HG02840 (cell line): ENCODE measurements at regions not wholly inside any gene's neighbourhood (a gene's known extent, or its start where the extent isn't known, plus 50 kb on each side); places are given as distances from the start of the nearest gene placed in this dataset.

Source experiments
- ATAC-seq: cut with Tn5 transposase; IDR thresholded peaks from one replicate; pipeline ENCODE4 v1.9.1; 2021; ENCODE audit warnings: mild to moderate bottlenecking, moderate library complexity, moderate number of reproducible peaks; ENCODE audit not compliant: unreplicated experiment, low FRiP score

DNA sequence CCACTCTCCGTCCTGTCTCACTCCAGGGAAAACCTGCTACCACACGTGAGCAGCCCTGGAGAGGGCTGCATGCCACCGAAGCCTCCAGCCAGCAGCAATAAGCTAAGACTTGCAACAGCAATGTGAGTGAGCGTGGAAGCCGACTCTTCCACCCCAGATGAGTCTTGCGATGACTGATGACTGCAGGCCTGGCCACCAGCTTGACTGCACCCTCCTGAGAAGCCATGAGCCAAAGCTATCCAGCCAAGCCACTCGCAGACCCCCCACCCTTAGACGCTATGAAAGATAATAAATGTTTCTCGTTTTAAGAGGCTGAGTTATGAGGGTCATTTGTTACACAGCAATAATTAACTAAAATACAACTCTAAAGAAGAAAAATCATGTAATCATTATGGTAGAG is 118.6 kb upstream of the GALNT2 start:
- no peak for ATAC-seq

DNA sequence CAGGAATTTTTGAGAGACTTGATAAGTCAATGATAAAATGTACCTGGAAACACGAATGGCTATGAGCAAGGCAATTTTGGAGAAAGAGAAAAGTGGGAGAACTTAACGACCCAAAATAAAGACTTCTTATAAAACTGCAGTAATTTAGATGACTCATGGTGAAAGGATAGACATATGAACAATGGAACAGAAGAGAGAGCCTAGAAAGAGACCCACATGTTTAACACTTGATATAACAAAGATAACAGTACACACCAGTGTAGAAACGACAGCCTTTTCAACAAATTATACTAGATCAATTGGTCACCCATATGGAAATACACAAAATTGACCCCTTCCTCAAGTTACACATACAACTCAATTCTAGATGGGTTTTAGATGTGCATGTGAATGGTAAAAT is 117.5 kb upstream of the GALNT2 start:
- ATAC-seq = no peak

DNA sequence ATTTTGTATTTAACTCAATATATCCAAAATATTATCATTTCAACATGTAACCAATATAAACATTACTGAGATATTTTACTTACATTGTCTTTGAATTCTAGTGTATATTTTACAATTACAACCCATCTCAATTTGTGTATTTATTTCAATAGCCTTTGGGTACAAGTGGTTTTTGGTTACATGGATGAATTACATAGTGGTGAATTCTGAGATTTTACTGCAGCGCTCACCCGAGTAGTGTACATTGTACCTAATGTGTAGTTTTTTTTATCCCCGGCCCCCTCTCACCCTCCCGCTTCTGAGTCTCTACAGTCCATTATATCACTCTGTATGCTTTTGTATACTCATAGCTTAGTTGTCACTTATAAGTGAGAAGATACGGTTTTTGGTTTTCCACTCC is 117.0 kb upstream of the GALNT2 start:
- no peak for ATAC-seq

DNA sequence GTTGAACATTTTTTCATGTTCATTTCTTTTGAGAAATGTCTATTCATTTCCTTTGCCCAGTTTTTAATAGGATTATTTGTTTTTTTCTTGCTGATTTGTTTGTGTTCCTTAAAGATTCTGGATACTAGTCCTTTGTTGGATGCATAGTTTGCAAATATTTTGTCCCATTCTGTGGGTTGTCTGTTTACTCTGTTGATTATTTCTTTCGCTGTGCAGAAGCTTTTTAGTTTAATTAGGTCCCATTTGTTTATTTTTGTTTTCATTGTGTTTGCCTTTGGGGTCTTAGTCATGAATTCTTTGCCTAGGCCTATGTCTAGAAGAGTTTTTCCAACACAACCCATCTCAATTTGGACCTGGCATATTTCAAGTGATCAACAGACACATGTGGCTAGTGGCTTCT is 116.1 kb upstream of the GALNT2 start:
- ATAC-seq = no peak

DNA sequence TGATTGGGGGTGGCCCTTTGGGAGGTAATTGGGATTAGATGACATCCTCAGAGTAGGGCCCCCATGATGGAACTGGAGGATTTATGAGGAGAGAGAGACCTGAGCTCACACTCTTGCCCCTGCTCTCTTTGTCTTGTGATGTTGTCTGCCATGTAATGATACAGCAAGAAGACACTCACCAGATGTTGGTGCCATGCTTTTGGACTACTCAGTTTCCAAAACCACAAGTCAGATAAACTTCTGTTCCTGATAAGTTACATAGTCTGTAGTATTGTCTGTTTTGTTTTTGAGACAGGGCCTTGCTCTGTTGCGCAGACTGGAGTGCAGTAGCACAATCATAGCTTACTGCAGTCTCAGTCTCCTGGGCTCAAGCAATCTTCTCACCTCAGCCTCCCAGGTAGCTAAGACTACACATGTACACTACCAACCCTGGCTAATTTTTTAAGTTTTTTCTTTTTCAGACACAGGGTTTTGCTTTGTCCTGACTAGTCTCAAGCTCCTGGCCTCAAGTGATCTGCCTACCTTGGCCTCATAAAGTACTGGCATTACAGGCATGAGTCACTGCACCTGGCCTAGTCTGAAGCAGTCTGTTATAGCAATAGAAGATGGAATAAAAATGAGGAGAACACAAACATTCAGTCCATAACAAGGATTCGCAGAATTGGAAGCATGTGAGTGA is 115.0 kb upstream of the GALNT2 start:
- ATAC-seq = no peak

DNA sequence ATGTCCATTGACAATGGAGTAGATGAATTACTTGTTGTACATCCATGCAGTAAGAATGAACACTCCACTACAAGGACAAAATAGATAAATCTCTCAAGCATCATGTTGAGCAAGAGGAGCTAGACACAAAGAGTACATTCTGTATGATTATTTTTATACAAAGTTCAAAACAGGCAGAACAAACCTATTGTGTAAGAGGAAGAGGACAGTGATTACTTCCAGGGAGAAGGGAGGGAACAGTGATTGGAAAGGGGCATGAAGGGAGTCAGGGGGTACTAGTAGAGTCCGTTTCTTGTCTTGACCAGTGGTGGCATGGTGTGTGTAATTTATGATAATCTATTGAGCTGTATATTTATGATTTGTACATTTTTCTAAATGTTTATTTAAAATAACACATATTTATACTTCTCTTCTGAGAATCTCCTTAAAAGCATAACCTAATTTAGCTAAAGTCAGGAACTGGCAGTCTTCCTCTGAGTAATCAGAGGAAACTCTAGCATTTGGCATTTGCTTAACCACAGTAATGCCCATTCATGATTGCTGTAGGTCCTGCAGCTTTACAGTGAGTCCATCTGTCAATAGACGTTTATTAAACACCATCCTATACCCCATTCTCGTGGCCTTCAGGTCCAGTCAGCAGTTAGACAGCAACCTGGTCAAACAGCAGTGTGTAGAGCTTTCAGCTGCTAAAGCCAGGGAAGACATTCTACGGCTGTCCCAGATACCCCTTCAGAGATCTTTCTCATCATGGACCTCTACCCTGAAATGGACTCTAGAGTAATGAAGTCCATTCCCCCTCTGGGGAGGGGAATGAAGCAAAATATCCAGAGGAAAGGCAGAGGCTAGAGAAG is 114.1 kb upstream of the GALNT2 start:
- no peak for ATAC-seq

DNA sequence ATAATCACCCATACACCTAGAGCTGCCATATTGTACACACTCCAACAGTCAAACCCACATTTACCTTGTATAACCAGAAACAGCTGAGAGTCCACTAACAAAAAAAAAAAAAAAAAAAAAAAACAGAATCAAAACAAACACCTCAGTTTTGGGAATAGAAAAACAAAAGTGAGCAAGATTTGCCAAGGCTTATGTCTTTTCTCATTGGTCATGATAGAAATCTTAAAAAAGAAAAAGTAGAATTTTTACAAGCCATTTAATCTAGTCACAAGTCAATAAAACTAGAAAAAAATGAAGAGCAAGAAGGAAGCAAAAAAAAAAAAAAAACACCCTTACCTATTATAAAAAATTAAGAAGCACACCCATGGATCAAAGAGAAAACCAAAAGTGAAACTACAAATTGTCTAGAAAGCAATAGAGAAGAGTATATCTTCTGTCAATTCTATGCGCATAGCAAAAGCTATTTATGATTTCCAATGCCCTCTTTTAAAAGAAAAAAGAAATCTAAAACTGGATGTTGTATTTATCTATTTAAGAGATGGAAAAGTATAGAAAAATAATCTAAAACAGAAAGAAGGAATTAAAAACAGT is 113.2 kb upstream of the GALNT2 start:
- no peak for ATAC-seq

DNA sequence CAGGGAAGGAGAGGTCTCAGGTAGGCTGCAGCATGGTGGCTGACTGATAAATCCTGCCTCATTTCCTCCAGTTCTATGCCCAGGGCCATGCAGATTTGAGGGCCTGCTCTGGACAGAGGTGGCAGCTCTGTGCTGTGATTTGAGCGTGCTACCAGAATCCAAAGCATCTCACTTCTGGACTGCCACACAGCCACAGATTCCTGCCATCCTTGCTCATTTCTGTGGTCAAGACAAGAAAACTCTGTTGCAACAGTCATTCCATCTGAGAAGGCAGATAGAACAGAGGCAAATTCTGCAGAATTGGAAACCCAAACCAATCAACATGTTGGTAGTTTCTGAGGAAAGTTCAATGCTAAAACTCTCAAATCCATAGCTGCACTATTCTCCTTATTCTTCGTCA is 102.8 kb upstream of the GALNT2 start:
- ATAC-seq = no peak

DNA sequence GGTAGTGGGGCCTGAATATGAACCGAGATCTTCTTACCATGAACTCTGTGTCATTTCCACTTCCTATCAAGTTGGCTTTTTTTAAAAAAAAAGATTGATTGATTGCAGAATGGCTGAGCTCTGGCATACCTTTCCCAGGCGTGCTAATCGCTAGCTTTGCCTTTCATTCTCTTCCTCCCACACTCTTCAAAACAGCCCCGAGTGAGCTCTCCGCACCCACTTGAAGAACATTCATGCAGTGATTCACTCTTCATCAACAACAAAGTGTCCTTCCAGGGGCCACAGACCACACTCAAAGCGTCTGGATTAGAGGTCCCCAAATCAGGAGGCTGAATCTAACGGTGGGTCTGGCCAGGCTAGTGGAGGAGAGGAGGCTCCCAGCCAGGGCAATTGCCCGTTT is 96.3 kb upstream of the GALNT2 start:
- ATAC-seq = no peak

DNA sequence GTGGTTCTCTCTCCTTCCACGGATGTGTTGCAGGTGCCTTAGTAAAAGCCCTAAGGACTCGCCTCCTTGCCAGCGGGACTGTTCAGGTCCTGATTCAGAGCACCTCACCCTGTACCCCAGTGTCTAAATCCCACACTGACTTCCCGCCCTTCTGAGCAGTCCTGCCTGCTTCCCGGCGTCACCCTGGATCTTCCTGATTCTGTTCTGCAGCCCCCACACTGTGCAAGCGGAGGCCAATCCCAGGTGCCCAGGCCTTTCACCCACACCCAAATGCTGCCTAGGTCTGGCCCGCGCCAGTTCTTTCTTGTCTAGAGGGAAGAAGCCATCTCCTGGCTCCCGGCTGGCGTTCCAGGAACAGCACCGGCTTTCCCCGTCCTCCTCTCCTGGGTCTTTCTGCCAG is 95.9 kb upstream of the GALNT2 start:
- no peak for ATAC-seq

DNA sequence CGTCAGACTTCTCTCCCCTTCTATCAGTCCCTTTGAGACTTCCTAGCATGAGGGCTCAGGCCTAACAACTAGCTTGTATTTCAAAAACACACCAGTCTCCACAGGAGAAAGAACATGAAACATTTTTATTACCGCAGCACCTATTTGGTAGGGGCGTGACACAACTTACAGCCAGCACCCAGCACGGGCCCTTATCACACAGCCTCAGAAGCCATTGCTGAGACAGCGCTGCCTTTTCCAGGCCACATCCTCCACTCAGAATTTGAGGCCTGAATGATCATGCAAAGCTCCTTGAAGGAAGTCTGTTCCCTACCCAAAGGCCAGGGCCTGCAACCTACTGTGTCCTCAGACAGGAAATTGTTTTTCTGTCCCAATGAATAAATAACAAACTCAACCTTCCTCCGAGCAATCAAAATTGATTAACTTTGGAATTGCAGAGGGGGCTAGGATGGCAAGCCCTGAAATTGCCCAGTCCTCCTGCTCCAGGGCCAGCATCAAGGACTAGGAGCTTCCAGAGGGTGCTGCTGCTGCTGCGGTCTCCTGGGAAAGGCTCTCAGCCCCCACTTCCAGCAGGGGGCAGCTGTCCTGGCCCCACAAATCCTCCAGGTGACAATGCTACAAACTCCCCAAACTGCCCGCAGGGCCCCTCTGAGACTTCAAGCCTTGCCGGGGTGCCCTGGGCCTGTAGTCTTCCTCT is 94.3 kb upstream of the GALNT2 start:
- no peak for ATAC-seq

DNA sequence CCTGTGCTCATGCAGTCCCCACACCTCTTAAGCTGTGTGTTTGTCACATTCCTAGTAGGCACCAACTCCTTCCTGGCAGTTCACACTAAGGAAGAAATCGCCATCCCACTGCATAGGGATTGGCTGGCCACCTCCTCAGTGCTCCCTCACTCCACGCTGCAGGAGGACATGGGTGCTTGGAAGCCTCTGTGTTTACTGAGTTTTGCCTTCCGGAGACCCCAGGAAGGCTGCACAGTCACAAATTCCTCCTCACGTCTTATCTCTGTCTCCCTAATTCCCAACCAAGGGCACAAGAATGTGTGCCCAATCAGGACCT is 93.8 kb upstream of the GALNT2 start:
- no peak for ATAC-seq

DNA sequence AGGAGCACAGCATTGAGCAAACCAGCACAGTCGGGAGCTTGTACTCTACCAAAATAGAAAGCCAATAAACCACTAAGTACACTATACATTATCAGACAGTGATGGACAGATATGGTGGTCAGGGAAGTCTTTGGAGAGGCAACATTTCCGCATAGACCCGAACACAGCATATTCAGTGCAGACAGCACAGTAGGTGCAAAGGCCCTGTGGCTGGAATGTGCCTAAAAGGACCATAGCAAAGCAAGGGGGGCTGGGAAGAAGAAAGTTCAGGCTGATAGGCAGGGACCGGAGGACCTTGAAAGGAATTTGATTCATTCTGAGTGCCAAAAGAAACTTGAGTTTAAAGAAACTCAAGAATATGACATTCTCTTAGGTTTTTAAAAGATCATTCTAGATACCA is 92.0 kb upstream of the GALNT2 start:
- ATAC-seq = no peak

DNA sequence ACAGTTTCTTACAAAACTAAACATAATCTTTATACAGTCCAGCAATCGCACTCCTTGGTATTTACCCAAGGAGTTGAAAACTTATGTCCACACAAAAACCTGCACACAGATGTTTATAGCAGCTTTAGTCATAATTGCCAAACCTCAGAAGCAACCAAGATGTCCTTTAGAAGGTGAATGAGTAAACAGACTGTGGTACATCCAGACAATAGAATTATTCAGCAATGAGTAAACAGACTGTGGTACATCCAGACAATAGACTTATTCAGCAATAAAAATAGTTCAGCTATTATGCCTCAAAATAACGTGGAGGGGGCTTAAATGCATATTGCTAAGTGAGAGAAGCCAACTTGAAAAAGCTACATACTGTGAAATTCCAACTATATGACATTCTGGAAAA is 87.0 kb upstream of the GALNT2 start:
- ATAC-seq = no peak

DNA sequence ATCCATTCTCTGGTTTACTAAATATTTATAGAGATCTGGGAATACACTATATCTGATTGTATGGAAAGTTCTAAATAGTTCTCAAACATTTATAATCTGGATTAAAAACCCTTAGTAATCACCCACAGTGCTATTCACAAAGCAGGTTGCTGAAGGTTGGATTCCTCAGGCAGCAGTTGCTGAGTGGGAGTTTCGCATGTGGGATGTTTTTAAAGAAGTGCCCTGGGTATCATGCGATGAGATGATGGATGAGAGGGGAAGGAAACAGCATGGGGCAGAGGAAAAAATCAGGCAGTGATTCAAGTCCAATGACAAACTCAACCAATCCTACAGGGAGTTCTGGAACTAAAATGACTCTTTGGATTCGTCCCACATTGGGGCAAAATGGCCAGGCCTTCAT is 85.3 kb upstream of the GALNT2 start:
- no peak for ATAC-seq

DNA sequence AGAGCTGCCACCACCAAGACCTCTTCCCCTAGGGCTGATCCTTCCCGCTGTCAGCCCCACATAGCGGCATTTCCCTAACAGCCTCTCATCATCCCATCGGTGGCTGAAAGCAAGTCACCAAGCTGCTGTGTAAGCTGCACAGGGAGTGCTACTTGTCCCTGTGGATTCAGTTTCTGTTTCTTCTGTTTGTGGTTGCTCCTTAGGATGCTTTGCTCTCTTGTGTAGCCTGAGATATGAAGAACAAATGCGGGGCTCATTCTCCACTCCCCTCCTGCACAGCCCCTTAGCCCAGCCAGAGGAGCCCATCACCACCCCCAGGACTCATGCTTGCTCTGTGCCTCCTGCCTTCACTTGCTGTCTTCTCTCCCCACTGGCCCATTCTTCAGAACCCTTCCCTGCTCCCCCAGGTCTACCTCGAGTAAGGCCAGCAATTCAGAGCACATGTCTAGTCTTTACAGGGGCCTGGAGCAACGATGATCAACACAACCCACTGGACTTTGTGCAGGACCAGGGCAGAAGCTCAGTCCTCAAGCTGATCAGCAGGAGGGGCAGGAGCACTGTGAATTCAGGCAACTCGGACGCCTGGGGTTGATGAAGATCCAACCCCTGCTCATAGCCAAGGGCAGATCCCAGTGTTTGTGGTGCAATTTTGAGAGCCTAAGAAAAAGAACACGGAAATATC is 82.6 kb upstream of the GALNT2 start:
- no peak for ATAC-seq

DNA sequence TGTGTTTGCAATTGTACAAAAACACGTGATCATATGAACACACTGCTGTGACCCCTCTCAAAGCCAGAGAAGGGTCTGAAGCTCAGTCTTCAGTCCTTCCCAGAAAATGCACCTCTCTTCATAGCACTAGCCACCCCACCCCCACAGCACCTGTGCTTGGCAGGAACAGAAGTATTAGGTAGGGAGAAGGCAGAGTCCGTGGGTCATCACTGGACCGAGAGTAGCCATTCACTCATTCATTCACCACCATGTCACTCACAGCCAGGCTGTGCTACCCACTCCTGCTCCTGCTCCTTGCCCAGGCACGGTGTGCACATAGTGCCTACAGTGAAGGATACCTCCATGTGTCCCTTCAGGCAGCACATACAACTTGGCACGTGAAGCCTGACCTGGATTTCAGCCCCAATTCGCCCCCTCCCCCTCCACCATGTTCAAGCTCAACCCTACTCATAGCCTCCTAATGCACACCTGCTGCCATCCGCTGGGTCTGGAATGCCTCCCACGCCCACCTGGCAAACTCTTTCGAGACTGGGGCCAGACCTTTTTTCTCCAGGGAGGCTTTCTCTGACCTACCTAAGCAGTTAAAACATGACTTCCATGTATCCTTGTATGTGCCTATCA is 81.9 kb upstream of the GALNT2 start:
- ATAC-seq = no peak

DNA sequence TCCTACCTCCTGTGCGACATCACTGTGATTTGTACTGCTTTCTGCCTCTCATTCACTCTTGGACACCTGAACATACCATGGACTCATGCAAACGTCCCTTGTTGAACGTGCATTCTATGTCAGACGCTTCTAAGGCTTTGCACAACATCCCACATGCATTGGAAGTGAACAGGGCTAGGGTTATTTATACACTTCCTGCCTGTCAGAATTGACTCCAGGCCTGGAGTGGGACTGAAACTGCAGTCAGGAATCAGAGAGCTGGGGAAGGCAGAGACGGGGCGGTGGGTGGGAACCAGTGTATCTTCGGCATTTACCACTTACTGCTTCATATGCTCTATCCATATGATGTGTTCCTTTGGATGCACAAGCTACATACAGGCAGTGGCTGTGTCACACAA is 81.4 kb upstream of the GALNT2 start:
- no peak for ATAC-seq

DNA sequence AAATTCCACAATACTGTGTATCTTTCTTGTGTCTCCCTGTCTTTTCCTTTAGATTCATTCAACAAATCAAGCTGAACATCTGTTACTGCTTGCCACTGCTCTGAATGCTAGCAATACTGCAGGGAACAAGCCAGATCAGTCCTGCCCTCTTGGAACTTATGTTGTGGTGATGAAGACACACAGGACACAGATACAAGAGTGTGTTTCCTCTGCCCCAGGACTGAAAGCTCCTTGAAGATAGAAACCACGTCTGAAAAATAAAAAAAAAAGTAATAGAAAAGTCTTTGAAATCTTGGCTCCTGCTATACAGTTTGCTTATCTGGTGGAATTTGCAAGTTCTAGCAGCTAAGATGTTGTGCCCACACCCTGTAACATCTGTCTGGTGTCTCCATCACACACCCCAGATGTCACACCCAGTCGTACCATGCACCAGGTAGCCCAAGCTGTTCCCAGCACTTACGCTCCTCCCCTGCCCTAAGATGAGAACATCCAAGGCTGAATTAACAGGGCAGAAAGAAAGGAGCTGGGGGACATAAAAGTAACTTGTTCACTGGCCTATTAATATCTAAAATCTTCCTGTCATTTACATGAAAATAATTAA is 80.2 kb upstream of the GALNT2 start:
- no peak for ATAC-seq

DNA sequence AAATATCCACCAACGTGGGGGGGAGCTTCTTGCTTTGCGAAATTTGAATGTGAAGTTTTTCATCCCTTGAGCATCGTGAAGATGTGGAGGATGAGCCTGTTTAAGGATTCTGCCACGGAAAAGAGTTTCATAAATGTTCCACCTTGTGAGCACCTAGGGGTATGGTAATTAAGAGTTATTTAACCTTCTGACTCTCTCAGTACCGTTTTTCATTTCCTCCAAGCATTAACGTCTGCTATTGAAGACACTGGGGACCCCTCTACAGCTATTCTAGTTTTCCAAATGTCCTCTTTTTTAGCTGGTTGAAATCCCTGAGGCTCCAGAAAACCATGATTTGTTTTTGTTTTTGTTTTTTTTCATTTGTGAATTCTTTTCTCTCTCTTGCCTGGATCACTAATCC is 79.1 kb upstream of the GALNT2 start:
- ATAC-seq = no peak
